GM12878 (cell line): ENCODE measurements at regions not wholly inside any gene's neighbourhood (a gene's known extent, or its start where the extent isn't known, plus 50 kb on each side); places are given as distances from the start of the nearest gene placed in this dataset.

Experiments used
- ATAC-seq: fragments of 200-7000 bp; cut with Tn5 transposase; 3 replicates; pipeline ENCODE4 v1.9.1; 2020; ENCODE audit warnings: mild to moderate bottlenecking, moderate library complexity
- BruUV-seq: library from RNA; stranded (reverse); fragments of 400-500 nt; replicated peaks from 2 replicates; lab custom pipeline; 2021; lab: Mats Ljungman, UMichigan
- CTCF ChIA-PET: fragments of 300-600 bp; sonication (Branson Sonifier 250); formaldehyde crosslinking; extraction: SDS; loops from one replicate; lab custom pipeline; 2021; ENCODE audit warnings: inconsistent platforms; lab: Yijun Ruan, JAX
- POLR2A ChIA-PET: fragments of 350-600 bp; formaldehyde crosslinking; extraction: SDS; loops from one replicate; lab custom pipeline; 2021; ENCODE audit warnings: inconsistent platforms; lab: Charles Lee
- RAD21 ChIA-PET: fragments of 300-600 bp; sonication (Branson Sonifier 250); formaldehyde crosslinking; loops from one replicate; lab custom pipeline; 2023; ENCODE audit warnings: antibody characterized with exemption; ENCODE audit not compliant: unreplicated experiment; lab: Charles Lee
- SMC1A ChIA-PET: fragments of 300-600 bp; sonication (Branson Sonifier 250); formaldehyde crosslinking; loops from one replicate; lab custom pipeline; 2023; ENCODE audit not compliant: unreplicated experiment, uncharacterized antibody; lab: Charles Lee
- DNase-seq: peaks from one replicate; pipeline ENCODE4 v3.0.0-alpha.2; 2011; ENCODE audit warnings: low read depth, low spot score
- FAIRE-seq: peaks from 3 replicates; lab custom pipeline; 2011; peaks lifted over from hg19 to GRCh38; lab: Jason Lieb, UNC
- H2AFZ ChIP-seq: 2 replicates; pipeline ENCODE4 v1.6.0; 2011; ENCODE audit warnings: low read depth, low read length, control low read depth; ENCODE audit not compliant: control insufficient read depth
- H3K27ac ChIP-seq: 2 replicates; pipeline ENCODE4 v1.5.1; 2011; ENCODE audit warnings: control low read depth; ENCODE audit not compliant: control insufficient read depth, insufficient read depth
- H3K27me3 ChIP-seq, 2 experiments: replicated peaks in 1 of 2; 2 replicates each; pipeline versions ENCODE4 v1.6.0 to v1.6.1; 2011; ENCODE audit warnings: low read length in 1 of 2; ENCODE audit not compliant: control insufficient read depth in 2 of 2, insufficient read depth in 2 of 2
- H3K36me3 ChIP-seq, 2 experiments: 2 replicates each; pipeline ENCODE4 v1.5.1; 2011; ENCODE audit warnings: low read length in 1 of 2; ENCODE audit not compliant: control insufficient read depth in 2 of 2, insufficient read depth in 2 of 2
- H3K4me1 ChIP-seq: 2 replicates; pipeline ENCODE4 v1.6.1; 2011; ENCODE audit warnings: mild to moderate bottlenecking, low read length, moderate library complexity, mixed read lengths; ENCODE audit not compliant: control insufficient read depth, insufficient read depth
- H3K4me2 ChIP-seq: 2 replicates; pipeline ENCODE4 v1.6.0; 2011; ENCODE audit warnings: control low read depth; ENCODE audit not compliant: control insufficient read depth, insufficient read depth
- H3K4me3 ChIP-seq: fragments of 200-600 bp; sonication (generic); 2 replicates; pipeline ENCODE4 v1.5.1; 2016
- H3K79me2 ChIP-seq: 2 replicates; pipeline ENCODE4 v1.6.0; 2011; ENCODE audit warnings: low read length; ENCODE audit not compliant: control insufficient read depth, insufficient read depth
- H3K9ac ChIP-seq: 2 replicates; pipeline ENCODE4 v1.8.0; 2011; ENCODE audit warnings: low read length, control low read depth, mixed read lengths; ENCODE audit not compliant: control insufficient read depth, insufficient read depth
- H3K9me3 ChIP-seq: replicated peaks from 3 replicates; pipeline ENCODE4 v1.5.1; 2011; ENCODE audit warnings: mild to moderate bottlenecking, low read length; ENCODE audit not compliant: control insufficient read depth, insufficient read depth
- H4K20me1 ChIP-seq: 2 replicates; pipeline ENCODE4 v1.6.0; 2011; ENCODE audit not compliant: control insufficient read depth, insufficient read depth
- BRCA1 ChIP-seq: IDR thresholded peaks from 2 replicates; pipeline ENCODE4 v1.6.1; 2011; ENCODE audit warnings: low read depth, low read length, improper control_type of control experiment
- CBFB ChIP-seq: IDR thresholded peaks from 2 replicates; pipeline ENCODE4 v1.6.1; 2016; ENCODE audit warnings: antibody characterized with exemption, low read depth
- CREM ChIP-seq: IDR thresholded peaks from 2 replicates; pipeline ENCODE4 v1.6.1; 2014; ENCODE audit warnings: antibody characterized with exemption, low read depth
- IRF3 ChIP-seq: fragments of 450-650 bp; IDR thresholded peaks from 2 replicates; pipeline ENCODE4 v1.6.1; 2014; ENCODE audit warnings: mild to moderate bottlenecking
- KDM1A ChIP-seq: fragments of 200-600 bp; sonication (generic); IDR thresholded peaks from 2 replicates; pipeline ENCODE4 v1.6.1; 2016; ENCODE audit warnings: borderline replicate concordance
- NFYA ChIP-seq: IDR thresholded peaks from 2 replicates; pipeline ENCODE4 v1.6.1; 2011; ENCODE audit warnings: low read depth, mild to moderate bottlenecking, low read length, improper control_type of control experiment, borderline replicate concordance
- PAX5 ChIP-seq: IDR thresholded peaks from 2 replicates; pipeline ENCODE4 v1.6.1; 2011; ENCODE audit warnings: low read depth, low read length, borderline replicate concordance
- PML ChIP-seq: IDR thresholded peaks from 2 replicates; pipeline ENCODE4 v1.6.1; 2012; ENCODE audit warnings: low read length, inconsistent platforms
- RBBP5 ChIP-seq: fragments of 200-600 bp; sonication (generic); conservative IDR thresholded peaks from 2 replicates; pipeline ENCODE4 v1.6.1; 2016
- RELA ChIP-seq: fragments of 450-650 bp; IDR thresholded peaks from 2 replicates; pipeline ENCODE4 v1.8.0; 2014; ENCODE audit warnings: borderline replicate concordance; ENCODE audit not compliant: partially characterized antibody
- YBX1 ChIP-seq: fragments of 450-650 bp; IDR thresholded peaks from 2 replicates; pipeline ENCODE4 v1.6.1; 2016; ENCODE audit warnings: antibody characterized with exemption
- ZBTB40 ChIP-seq: fragments of 450-650 bp; IDR thresholded peaks from 2 replicates; pipeline ENCODE4 v1.6.1; 2016; ENCODE audit warnings: mild to moderate bottlenecking, moderate library complexity, borderline replicate concordance
- ZNF274 ChIP-seq: IDR thresholded peaks from one replicate; pipeline ENCODE4 v1.8.0; 2011; ENCODE audit not compliant: insufficient read length, insufficient read depth
- WGBS: methylation state at CpG from one replicate; pipeline ENCODE4 v1.1.6; 2016; ENCODE audit warnings: low lambda C conversion rate; ENCODE audit not compliant: insufficient replicate concordance, insufficient coverage; ENCODE audit errors: missing lambda C conversion rate; 5-methylcytosine and 5-hydroxymethylcytosine counted together
- in situ Hi-C: fragments of 300-500 bp; cut with MboI; formaldehyde crosslinking; loops from 9 replicates; pipeline ENCODE4 v1.14.3; 2018; ENCODE audit warnings: mixed read lengths
- intact Hi-C: fragments of 100-400 bp; cut with micrococcal nuclease; formaldehyde crosslinking; loops from one replicate; pipeline ENCODE4 v1.14.2; 2022; ENCODE audit not compliant: unreplicated experiment
- TF ChIP-seq, protein P1 (sequence below): fragments of 450-650 bp; IDR thresholded peaks from 2 replicates; pipeline ENCODE4 v1.6.1; 2017; ENCODE audit warnings: mild to moderate bottlenecking

DNA sequence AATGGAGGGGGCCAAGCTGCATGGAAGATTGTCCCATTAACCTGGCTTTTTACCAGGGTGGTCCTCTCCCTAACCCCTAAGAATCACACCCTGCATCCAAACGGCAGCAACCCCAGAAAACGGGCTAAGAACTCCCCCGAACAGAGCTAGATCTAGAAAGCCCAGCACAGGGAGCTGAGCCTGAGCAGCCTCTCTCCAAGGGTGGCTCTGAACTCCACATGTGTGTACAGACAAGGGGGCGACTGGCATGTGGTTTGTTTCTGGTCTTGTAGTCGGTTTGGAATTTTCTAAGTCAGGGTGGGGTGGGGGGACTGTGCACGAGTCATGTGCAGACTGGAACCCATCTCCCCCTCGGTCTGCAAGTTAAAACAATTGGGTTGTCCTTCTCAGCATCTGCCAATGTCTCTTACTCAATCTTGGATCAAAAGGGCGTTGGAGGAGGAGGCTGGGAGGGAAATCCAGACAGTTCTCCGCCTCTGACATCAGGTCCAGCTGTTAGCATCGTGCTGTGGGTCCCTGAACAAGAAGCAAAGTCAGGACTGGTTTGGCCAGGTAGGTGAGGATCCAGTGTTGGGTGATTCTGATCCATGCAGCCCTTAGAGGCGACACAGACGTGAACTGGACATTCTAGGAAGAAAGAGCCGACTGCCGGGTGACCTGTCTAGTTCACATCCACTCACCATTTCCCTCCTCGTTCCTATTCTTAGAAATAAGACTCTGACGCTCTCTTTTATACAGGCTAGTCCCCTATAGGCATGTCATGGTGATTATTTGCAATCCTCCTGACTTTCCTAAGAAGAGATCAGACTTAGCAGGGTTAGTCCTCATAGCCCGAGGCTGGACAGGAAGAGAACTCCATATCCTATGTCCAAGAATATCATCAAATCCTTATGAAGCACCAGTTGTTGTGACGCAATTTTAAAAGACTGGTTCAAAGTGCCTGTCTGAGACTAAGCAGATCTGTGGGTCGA, 381.8 kb downstream of the SOX9 start:
- in situ Hi-C loops (no loop called here), intact Hi-C loops (no loop called here)
- ChIA-PET POLR2A (interaction anchor here (0.7 kb wide), 1 partner anchor 12 kb away, joined by 3 read pairs; no protein-coding TSS in a partner anchor), RAD21 (interaction anchor here (0.8 to 1.2 kb wide), 2 partner anchors 13 to 36 kb away, joined by 3 read pairs; no protein-coding TSS in a partner anchor), SMC1A (interaction anchor here (0.5 to 1.7 kb wide), 5 partner anchors 8 to 184 kb away, joined by 3 to 4 read pairs (median 3); no protein-coding TSS in a partner anchor), CTCF (interaction anchor here (1.2 kb wide), 1 partner anchor 17 kb away, joined by 3 read pairs; no protein-coding TSS in a partner anchor)
- H3K36me3 ChIP-seq, result no peaks in the 10 kb centered on the region
- no peak overlapping the region for H3K9ac ChIP-seq
- H4K20me1 ChIP-seq, result no peaks in the 10 kb centered on the region
- BruUV-seq, result no TSS peak
- ATAC-seq (no peak), FAIRE-seq (no peak), DNase-seq (no peak)
- H3K4me1 ChIP-seq, result no peaks in the 10 kb centered on the region; the same call in 1 of the 2 replicates
- H3K4me3 ChIP-seq, result no peak overlapping the region
- H3K9me3 ChIP-seq, result peaks cover 2% of the 10 kb centered on the region; the same call in 1 of the 3 replicates
- no peak overlapping the region for H2AFZ ChIP-seq
- H3K79me2 ChIP-seq, result no peaks in the 10 kb centered on the region
- no peak overlapping the region for H3K4me2 ChIP-seq
- 41% methylated on average over 19 of the region's 19 CpGs for WGBS
- no peak overlapping the region for H3K27ac ChIP-seq
- no peaks in the 10 kb centered on the region for H3K27me3 ChIP-seq
- TF ChIP-seq PML (no peak), KDM1A (no peak), ZNF274 (no peak), CBFB (no peak), RBBP5 (no peak), IRF3 (no peak), CREM (no peak), RELA (no peak), PAX5 (no peak), NFYA (no peak), BRCA1 (no peak), YBX1 (no peak), ZBTB40 (no peak)
- TF ChIP-seq, protein P1, sequence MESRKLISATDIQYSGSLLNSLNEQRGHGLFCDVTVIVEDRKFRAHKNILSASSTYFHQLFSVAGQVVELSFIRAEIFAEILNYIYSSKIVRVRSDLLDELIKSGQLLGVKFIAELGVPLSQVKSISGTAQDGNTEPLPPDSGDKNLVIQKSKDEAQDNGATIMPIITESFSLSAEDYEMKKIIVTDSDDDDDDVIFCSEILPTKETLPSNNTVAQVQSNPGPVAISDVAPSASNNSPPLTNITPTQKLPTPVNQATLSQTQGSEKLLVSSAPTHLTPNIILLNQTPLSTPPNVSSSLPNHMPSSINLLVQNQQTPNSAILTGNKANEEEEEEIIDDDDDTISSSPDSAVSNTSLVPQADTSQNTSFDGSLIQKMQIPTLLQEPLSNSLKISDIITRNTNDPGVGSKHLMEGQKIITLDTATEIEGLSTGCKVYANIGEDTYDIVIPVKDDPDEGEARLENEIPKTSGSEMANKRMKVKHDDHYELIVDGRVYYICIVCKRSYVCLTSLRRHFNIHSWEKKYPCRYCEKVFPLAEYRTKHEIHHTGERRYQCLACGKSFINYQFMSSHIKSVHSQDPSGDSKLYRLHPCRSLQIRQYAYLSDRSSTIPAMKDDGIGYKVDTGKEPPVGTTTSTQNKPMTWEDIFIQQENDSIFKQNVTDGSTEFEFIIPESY, result no peak
